GM12873 (cell line): ENCODE measurements at regions not wholly inside any gene's neighbourhood (a gene's known extent, or its start where the extent isn't known, plus 50 kb on each side); places are given as distances from the start of the nearest gene placed in this dataset.

ENCODE experiments used
- TF ChIP-seq, protein P1 (sequence below): IDR thresholded peaks from 2 replicates; pipeline ENCODE4 v1.5.1; 2012; ENCODE audit warnings: low read depth, mild to moderate bottlenecking, moderate library complexity, low read length, control low read depth; ENCODE audit not compliant: insufficient read depth; ENCODE audit errors: missing control alignments

DNA sequence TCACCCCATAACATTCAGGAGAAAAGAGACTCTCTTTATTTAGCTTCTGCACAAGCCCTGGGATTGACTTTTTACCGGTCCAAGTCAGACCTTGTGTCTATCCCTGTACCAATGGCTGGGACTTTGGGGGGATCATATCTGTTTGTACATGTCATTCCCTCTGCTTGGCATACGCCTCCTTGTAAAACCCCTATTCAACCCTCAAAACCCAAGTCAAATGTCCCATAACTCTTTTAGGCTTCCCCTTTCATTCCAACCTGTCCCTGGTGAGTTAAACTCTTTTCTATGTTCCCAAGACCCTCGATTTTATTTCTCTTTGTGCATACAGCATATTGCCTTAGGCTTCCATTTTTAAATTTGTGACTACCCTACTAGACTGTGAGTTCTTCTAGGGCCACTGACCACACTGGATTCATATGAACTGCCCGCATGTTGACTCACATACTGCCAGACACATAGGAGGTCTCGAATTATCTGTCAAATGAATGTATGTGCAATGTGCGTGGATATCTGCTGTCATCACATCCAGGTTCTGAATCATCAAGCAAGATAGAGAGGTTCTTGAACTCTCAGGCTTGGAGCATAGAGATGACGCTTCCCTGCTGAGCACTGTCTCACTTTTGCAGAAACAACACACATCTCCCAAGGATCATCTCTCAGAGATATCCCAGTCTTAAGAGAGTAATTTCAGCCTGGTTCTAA, 548.6 kb upstream of the TBX3 start:
- TF ChIP-seq, protein P1, sequence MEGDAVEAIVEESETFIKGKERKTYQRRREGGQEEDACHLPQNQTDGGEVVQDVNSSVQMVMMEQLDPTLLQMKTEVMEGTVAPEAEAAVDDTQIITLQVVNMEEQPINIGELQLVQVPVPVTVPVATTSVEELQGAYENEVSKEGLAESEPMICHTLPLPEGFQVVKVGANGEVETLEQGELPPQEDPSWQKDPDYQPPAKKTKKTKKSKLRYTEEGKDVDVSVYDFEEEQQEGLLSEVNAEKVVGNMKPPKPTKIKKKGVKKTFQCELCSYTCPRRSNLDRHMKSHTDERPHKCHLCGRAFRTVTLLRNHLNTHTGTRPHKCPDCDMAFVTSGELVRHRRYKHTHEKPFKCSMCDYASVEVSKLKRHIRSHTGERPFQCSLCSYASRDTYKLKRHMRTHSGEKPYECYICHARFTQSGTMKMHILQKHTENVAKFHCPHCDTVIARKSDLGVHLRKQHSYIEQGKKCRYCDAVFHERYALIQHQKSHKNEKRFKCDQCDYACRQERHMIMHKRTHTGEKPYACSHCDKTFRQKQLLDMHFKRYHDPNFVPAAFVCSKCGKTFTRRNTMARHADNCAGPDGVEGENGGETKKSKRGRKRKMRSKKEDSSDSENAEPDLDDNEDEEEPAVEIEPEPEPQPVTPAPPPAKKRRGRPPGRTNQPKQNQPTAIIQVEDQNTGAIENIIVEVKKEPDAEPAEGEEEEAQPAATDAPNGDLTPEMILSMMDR, result no peak

DNA sequence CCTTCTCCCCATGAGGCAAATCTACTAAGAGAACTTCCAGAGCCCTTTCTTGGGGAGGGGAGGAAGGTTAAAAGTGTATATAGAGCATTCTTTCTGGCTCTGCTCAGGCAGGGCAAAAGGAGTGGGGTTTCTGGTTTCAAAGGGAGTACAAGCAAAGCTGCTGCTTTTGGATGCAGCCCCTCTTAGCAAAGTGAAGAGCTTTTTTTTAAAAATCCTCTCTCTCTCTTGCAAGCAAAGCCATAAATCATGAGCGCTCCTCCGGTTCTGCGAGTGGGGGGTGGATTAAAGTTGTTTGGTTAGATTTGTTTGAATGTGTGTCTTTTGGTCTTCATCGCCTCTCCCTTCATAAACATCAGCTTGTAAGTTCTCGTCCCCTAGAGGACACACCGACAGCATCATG, 546.6 kb upstream of the TBX3 start:
- TF ChIP-seq, protein P1, result no peak

DNA sequence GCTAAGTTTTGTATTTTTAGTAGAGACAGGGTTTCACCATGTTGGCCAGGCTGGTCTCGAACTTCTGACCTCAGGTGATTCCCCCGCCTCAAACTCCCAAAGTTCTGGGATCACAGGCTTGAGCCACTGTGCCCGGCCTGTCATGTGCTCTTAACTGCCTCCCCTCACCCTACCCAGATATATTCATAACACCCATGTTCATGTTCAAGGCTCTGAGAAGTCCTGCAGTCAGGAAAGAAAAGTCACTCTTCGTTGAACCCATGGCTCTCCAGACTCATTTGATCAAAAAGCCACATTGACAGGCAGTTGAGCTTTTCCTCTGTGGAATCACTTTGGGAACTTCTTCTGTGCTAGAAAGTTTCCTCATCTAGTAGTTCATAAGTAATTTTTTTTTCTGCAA, 545.5 kb upstream of the TBX3 start:
- TF ChIP-seq, protein P1, result no peak

DNA sequence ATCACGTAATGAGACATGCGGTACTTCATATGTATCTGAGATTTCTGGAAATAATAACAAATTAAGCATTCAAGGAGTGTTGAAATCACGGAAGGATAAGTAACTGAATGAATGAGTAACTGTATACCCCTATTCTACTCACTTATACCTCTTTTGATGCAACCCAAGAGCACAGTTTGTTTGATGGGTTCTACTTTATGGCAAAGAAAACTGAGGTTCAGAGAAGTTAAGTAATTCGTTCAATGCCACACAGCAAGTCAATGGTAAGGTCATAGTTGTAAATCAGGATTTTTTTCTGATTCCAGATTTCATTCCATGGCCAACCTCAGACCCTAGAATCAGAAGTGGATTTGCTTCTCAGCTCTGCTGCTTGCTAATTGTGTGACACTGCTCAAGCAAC, 544.5 kb upstream of the TBX3 start:
- TF ChIP-seq, protein P1, result no peak

DNA sequence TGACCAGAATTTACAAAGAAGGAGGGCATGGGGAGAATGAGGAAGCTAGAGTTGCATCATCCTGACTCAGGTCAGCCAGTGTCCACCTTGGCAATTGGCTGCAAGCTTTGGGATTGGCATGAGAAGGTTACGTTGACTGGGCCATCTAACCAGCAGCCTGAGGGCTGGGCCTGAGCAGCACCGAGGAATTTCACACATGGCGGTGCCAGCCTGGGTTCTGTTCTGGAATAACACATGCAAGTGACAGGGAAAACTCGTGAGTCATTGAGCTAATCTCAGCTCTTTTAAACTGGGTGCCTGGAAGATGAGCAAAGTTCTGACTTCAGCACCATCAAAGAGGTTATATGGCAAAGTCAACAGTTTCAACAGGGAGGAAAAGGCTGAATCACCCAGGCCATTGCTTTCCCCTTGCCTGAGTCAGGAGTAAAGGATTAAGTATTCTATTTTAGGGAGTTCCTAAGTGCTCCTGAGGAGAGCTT, 543.2 kb upstream of the TBX3 start:
- TF ChIP-seq, protein P1, result no peak

DNA sequence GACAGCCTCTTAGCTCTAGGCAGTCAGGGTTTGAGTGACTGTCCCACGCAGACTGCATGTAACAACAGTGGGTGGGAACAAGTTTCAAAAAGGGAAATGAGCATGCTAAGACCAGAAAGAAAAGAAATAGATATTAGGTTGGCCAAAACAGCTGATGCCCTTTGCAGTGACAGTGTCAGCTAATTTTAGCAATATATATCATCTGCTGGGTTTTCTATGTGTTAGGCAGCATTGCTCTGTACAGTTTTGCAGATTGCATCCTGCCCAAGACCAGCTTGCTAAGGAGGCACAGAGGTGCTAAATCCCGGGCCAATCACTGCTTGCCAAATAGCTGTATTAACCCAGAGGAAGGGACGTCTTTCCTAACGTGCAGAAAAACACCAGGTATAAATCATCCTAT, 541.9 kb upstream of the TBX3 start:
- TF ChIP-seq, protein P1, result no peak

DNA sequence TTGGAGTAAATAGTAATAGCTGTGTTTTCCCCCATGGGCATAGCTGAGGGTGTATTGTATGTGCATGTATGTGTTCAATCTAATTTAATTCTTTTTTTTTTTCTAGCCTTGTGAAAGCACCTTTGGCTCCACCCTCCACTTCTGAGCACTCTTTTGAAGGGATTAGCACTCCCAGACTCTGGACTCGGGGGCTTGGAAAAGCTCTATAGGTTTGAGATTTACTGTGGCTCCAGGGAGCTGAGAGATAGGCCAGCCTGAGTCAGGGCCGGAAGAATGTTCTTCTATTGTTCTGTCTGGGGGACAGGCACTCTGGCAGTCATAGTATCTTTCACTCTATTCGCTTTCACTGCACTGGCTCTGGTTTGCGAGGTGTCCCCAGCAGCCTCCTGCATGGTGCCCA, 540.0 kb upstream of the TBX3 start:
- TF ChIP-seq, protein P1, result no peak

DNA sequence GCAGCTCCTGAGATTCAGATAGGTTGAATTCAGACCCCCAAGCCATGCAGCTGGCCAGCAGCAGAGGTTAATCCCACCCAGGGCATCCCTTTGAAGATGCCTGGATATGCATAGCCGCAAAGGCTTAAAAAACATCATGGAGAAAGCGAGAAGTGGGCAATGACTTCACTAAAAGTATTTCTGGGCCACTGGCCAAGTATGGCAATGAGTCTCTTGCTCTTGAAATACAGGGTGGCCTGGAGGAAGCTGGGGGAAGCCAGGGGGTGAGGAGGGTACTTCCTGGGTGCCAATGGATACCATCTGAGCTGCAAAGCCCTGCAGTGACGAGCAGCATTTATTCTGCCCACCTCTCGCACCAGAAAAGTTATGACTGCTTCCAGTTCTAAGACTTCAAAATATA, 539.3 kb upstream of the TBX3 start:
- TF ChIP-seq, protein P1, result no peak
